ENCODE measurements at regions not wholly inside any gene's neighbourhood (a gene's known extent, or its start where the extent isn't known, plus 50 kb on each side); places are given as distances from the start of the nearest gene placed in this dataset.
"Not testable (repeated sequence)": the region's sequence is repeated elsewhere in the genome, so short reads cannot be mapped to it uniquely, and the experiment has no call there.

DNA sequence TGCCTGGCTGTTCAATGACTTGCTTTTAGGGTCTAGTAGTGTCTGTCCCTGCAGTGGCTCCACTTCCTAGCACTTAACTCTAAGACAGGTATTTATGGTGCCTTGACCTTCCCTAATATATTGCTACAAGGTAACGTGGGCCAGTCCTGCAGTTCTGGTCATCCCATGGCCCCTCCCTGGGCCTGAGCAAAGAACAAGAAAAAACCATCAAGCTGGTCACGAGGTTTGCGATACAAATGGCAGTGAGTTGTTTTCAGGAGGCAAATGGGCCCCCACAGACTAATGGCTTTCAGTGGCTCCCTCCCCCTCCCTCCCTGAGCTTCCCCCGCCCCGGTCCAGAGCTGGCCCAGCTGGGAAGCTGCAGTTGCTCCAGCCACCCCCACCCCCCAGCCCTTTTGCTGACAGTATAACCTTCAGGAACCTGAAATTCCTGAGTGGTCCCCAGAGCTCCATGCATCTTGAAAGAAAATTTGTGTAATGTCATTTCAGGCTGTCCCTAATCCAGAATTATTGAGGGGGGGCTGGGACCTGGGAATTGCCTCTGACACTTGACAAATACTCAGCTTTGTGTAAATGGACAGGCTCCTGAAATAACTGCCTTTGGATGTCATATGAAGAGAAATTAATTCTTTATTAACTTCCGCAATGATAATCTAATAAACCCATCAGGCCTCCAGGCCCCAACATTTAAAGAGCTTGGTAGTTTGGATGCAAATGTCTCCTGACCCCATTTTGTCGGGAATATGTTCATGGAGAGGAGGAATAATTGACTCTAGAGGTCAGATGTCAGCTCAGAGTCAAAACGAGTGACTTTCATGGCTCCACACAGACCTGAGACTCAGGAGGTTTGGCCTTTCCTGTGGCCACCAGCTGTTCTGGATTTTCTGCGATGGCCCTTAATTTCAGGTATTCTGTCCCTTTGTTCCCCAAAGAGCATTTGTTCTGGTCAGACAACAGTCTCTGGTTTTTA, 153.2 kb upstream of the TOP1 start:
- Histone ChIP-seq H3K27me3 (ENCODE audit: insufficient read depth, low read length) (no peaks in the 10 kb centered on the region), H3K4me1 (ENCODE audit: insufficient read depth, low read length) (no peaks in the 10 kb centered on the region), H3K4me2 (ENCODE audit: insufficient read depth, low read length) (no peak overlapping the region), H3K36me3 (ENCODE audit: insufficient read depth, low read length) (no peaks in the 10 kb centered on the region), H3K9me3 (ENCODE audit: low read depth, low read length) (no peaks in the 10 kb centered on the region), H2AFZ (ENCODE audit: low read length) (no peak overlapping the region), H3K79me2 (ENCODE audit: insufficient read depth, low read length) (no peaks in the 10 kb centered on the region), H3K4me3 (ENCODE audit: insufficient read depth, low read length) (no peak overlapping the region), H4K20me1 (ENCODE audit: insufficient read depth, low read length) (no peaks in the 10 kb centered on the region), H3K27ac (ENCODE audit: low read depth, low read length) (no peak overlapping the region)
- TF ChIP-seq, protein P1, sequence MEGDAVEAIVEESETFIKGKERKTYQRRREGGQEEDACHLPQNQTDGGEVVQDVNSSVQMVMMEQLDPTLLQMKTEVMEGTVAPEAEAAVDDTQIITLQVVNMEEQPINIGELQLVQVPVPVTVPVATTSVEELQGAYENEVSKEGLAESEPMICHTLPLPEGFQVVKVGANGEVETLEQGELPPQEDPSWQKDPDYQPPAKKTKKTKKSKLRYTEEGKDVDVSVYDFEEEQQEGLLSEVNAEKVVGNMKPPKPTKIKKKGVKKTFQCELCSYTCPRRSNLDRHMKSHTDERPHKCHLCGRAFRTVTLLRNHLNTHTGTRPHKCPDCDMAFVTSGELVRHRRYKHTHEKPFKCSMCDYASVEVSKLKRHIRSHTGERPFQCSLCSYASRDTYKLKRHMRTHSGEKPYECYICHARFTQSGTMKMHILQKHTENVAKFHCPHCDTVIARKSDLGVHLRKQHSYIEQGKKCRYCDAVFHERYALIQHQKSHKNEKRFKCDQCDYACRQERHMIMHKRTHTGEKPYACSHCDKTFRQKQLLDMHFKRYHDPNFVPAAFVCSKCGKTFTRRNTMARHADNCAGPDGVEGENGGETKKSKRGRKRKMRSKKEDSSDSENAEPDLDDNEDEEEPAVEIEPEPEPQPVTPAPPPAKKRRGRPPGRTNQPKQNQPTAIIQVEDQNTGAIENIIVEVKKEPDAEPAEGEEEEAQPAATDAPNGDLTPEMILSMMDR (IDR thresholded peaks at IDR 0.05; ENCODE audit: extremely low read depth, low read depth, low read length), result no peak
- DNase-seq (ENCODE audit: insufficient read length, low spot score, missing footprints), result no peak

DNA sequence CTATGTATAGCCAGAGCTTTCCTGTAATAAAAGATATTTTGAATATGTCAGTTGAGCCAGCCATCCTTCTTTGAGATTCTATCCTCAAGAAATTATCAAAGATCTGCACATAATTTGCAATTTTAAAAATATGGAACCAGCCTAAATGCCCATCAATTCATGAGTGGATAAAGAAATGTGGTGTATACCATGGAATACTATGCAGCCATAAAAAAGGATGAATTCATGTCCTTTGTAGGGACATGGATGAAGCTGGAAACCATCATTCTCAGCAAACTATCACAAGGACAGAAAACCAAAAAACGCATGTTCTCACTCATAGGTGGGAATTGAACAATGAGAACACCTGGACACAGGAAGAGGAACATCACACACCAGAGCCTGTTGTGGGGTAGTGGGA, 150.5 kb upstream of the TOP1 start:
- H4K20me1 ChIP-seq (ENCODE audit: insufficient read depth, low read length); DNase-seq (ENCODE audit: insufficient read length, low spot score, missing footprints); H3K9me3 ChIP-seq (ENCODE audit: low read depth, low read length); H2AFZ ChIP-seq (ENCODE audit: low read length); H3K79me2 ChIP-seq (ENCODE audit: insufficient read depth, low read length); H3K4me3 ChIP-seq (ENCODE audit: insufficient read depth, low read length); H3K27me3 ChIP-seq (ENCODE audit: insufficient read depth, low read length); H3K36me3 ChIP-seq (ENCODE audit: insufficient read depth, low read length); H3K4me2 ChIP-seq (ENCODE audit: insufficient read depth, low read length); H3K4me1 ChIP-seq (ENCODE audit: insufficient read depth, low read length); H3K27ac ChIP-seq (ENCODE audit: low read depth, low read length): not testable (repeated sequence)

DNA sequence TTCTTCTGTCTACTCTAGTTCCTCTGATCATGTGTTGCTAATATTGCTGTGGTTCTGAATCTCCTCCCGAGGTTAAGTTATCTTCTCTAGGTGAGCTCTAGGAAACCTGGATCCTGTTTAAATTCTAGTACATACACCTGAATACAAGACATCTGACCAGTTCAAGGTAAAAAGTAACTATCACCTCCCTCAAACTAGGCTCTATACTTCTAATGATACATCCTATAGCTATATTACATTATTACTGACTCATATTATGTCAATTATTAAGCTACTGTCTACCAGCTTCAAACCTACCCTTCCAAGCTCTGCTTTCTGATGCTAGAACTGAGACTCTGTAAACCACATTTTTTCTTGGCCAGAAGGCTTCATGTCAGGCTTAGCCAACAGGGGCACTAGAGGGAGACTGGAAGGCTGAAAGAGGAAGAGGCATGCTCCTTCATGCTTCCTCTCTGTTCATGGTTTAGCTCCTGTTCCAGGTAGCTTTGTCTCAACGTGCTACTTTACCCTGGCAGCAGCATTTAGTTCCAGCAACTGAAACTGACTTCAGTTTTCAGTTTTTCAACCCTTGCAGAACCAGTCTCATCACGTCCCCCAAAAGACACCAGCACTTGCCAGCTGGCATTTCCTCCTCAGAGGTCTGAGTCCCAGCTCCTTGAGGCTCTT, 148.4 kb upstream of the TOP1 start:
- DNase-seq (ENCODE audit: insufficient read length, low spot score, missing footprints), result no peak

DNA sequence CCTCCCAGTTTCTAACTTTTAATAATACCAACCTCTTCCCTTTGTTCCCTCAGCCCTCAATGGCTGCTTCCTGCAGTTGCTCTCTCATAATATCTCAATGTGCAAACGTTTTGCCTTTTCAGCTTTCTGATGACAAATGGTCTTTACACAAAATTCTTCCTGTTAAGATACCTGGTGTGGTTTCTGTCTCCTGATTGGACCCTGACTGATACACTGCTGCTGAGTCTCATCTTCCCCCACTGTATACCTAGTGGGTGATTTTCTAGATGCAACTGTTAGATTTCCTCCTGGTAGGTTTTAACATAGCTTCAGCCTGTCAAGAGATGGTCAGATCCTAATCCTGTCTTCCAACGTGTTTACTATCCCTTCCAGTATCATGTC, 147.9 kb upstream of the TOP1 start:
- Histone ChIP-seq H3K27ac (ENCODE audit: low read depth, low read length) (no peak overlapping the region), H3K27me3 (ENCODE audit: insufficient read depth, low read length) (no peaks in the 10 kb centered on the region), H3K9me3 (ENCODE audit: low read depth, low read length) (no peaks in the 10 kb centered on the region), H4K20me1 (ENCODE audit: insufficient read depth, low read length) (no peaks in the 10 kb centered on the region), H2AFZ (ENCODE audit: low read length) (no peak overlapping the region), H3K4me2 (ENCODE audit: insufficient read depth, low read length) (no peak overlapping the region), H3K36me3 (ENCODE audit: insufficient read depth, low read length) (no peaks in the 10 kb centered on the region), H3K4me1 (ENCODE audit: insufficient read depth, low read length) (no peaks in the 10 kb centered on the region), H3K79me2 (ENCODE audit: insufficient read depth, low read length) (no peaks in the 10 kb centered on the region), H3K4me3 (ENCODE audit: insufficient read depth, low read length) (no peak overlapping the region)
- no peak for DNase-seq (ENCODE audit: insufficient read length, low spot score, missing footprints)
- TF ChIP-seq, protein P1 (IDR thresholded peaks at IDR 0.05; ENCODE audit: extremely low read depth, low read depth, low read length), result no peak

More for the DNA sequence above, 148.4 kb upstream of the TOP1 start:
- Histone ChIP-seq H3K27me3 (ENCODE audit: insufficient read depth, low read length) (no peaks in the 10 kb centered on the region), H3K4me2 (ENCODE audit: insufficient read depth, low read length) (no peak overlapping the region), H3K4me1 (ENCODE audit: insufficient read depth, low read length) (no peaks in the 10 kb centered on the region), H4K20me1 (ENCODE audit: insufficient read depth, low read length) (no peaks in the 10 kb centered on the region), H3K27ac (ENCODE audit: low read depth, low read length) (no peak overlapping the region), H2AFZ (ENCODE audit: low read length) (no peak overlapping the region), H3K36me3 (ENCODE audit: insufficient read depth, low read length) (no peaks in the 10 kb centered on the region), H3K9me3 (ENCODE audit: low read depth, low read length) (no peaks in the 10 kb centered on the region), H3K4me3 (ENCODE audit: insufficient read depth, low read length) (no peak overlapping the region), H3K79me2 (ENCODE audit: insufficient read depth, low read length) (no peaks in the 10 kb centered on the region)
- TF ChIP-seq, protein P1 (IDR thresholded peaks at IDR 0.05; ENCODE audit: extremely low read depth, low read depth, low read length), result no peak

All from osteoblast (primary cell).